ENCODE measurements at regions not wholly inside any gene's neighbourhood (a gene's known extent, or its start where the extent isn't known, plus 50 kb on each side); places are given as distances from the start of the nearest gene placed in this dataset.

- no peaks in the 10 kb centered on the region for H3K9me3 ChIP-seq
- H3K27ac ChIP-seq, result no peak overlapping the region
- ATAC-seq, result no peak
- H3K4me1 ChIP-seq, result no peaks in the 10 kb centered on the region
- intact Hi-C loops (cut with DNase I), result no loop called here
- no peak for DNase-seq
- no peaks in the 10 kb centered on the region for H3K27me3 ChIP-seq
- H3K36me3 ChIP-seq, result no peaks in the 10 kb centered on the region
- TF ChIP-seq CTCF (IDR thresholded peaks at IDR 0.05), result no peak
- H3K4me3 ChIP-seq, result no peak overlapping the region
Measured at GRCh38 chr4:156029691-156030090, 76.0 kb upstream of the CTSO start.

DNA sequence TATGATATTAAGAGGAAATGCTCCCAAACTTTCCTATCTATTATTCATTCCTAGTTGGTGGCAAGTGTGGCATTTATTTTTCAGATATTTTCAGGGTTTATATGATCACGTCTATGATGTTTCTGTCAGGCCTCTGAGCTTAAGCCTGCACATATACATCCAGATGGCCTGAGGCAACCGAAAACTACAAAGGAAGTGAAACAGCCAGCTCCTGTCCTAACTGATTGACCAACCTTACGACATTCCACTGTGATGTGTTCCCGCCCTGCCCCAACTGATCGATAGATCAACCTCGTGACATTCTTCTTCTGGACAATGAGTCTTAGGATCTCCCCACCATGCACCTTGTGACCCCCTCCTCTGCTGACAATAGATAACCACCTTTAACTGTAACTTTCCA, 67.6 kb upstream of the CTSO start:
- no peaks in the 10 kb centered on the region for H3K9me3 ChIP-seq
- H3K4me3 ChIP-seq, result no peak overlapping the region
- no peaks in the 10 kb centered on the region for H3K36me3 ChIP-seq
- H3K4me1 ChIP-seq, result no peaks in the 10 kb centered on the region
- intact Hi-C loops (cut with DNase I), result no loop called here
- H3K27me3 ChIP-seq, result no peaks in the 10 kb centered on the region
- ATAC-seq (no peak), DNase-seq (no peak)
- no peak for TF ChIP-seq CTCF (IDR thresholded peaks at IDR 0.05)
- no peak overlapping the region for H3K27ac ChIP-seq

- Histone ChIP-seq H3K4me3 (no peak overlapping the region), H3K36me3 (no peaks in the 10 kb centered on the region), H3K4me1 (no peaks in the 10 kb centered on the region), H3K9me3 (no peaks in the 10 kb centered on the region), H3K27me3 (no peaks in the 10 kb centered on the region), H3K27ac (no peak overlapping the region)
- DNase-seq (no peak), ATAC-seq (no peak)
- intact Hi-C loops (cut with DNase I), result no loop called here
- TF ChIP-seq CTCF (IDR thresholded peaks at IDR 0.05), result no peak
Measured at GRCh38 chr4:156019246-156019645, 65.6 kb upstream of the CTSO start.

DNA sequence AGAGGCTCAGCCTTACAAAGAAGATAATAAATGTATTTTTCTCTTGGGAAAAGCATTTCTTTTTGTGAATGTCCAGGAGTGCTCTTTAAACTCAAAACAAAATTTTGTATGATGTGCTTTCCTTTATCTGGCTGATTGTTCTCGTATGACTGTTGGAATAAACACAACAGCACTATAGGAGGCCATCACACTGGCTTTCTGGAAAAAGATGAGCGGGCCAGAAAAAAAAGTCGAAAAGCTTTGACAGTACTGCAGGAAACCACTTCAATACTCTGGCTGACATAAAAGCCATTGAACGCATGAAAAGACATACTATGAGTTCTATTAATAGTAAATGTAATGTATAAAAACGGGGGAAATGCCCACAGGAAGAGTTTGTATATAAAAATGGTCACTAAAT, 64.7 kb upstream of the CTSO start:
- no peak overlapping the region for H3K4me3 ChIP-seq
- H3K27ac ChIP-seq, result no peak overlapping the region
- no peak for ATAC-seq
- no peaks in the 10 kb centered on the region for H3K36me3 ChIP-seq
- H3K27me3 ChIP-seq, result no peaks in the 10 kb centered on the region
- TF ChIP-seq CTCF (IDR thresholded peaks at IDR 0.05), result no peak
- DNase-seq, result no peak
- no peaks in the 10 kb centered on the region for H3K4me1 ChIP-seq
- intact Hi-C loops (cut with DNase I), result no loop called here
- no peaks in the 10 kb centered on the region for H3K9me3 ChIP-seq

- DNase-seq (no peak), ATAC-seq (no peak)
- Histone ChIP-seq H3K36me3 (no peaks in the 10 kb centered on the region), H3K4me3 (no peak overlapping the region), H3K27ac (no peak overlapping the region), H3K27me3 (no peaks in the 10 kb centered on the region), H3K9me3 (no peaks in the 10 kb centered on the region), H3K4me1 (no peaks in the 10 kb centered on the region)
- intact Hi-C loops (cut with DNase I), result no loop called here
- TF ChIP-seq CTCF (IDR thresholded peaks at IDR 0.05), result no peak
Measured at GRCh38 chr4:156015781-156016180, 62.1 kb upstream of the CTSO start.

- DNase-seq (no peak), ATAC-seq (no peak)
- no peaks in the 10 kb centered on the region for H3K4me1 ChIP-seq
- no peak for TF ChIP-seq CTCF (IDR thresholded peaks at IDR 0.05)
- no peaks in the 10 kb centered on the region for H3K36me3 ChIP-seq
- H3K9me3 ChIP-seq, result no peaks in the 10 kb centered on the region
- H3K4me3 ChIP-seq, result no peak overlapping the region
- H3K27ac ChIP-seq, result no peak overlapping the region
- H3K27me3 ChIP-seq, result no peaks in the 10 kb centered on the region
- intact Hi-C loops (cut with DNase I), result no loop called here
Measured at GRCh38 chr4:156006192-156006591, 52.5 kb upstream of the CTSO start.
